LNCAP (cell line): ENCODE measurements at regions not wholly inside any gene's neighbourhood (a gene's known extent, or its start where the extent isn't known, plus 50 kb on each side); places are given as distances from the start of the nearest gene placed in this dataset.

Experiments
- TF ChIP-seq, protein P1 (sequence below): fragments of 450-650 bp; IDR thresholded peaks from 2 replicates; pipeline ENCODE4 v1.5.1; 2017; ENCODE audit warnings: mild to moderate bottlenecking

DNA sequence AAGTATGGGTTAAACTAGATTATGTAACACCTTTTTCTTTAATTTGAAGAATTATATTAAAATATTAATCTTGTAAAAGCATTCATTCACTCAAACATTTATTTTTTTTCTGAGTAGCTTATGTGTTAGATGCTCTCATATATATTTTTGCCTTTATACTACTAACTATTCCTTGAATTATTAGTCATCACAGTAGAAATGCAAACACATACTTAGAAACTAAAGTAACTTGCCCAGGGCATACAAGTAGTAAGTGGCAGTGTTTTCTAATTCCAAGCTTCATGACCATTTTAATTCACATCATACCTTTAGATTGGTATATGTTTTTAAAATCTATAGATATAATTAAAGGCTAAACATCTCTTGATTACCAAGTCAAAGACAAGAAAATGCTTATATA is 1271.0 kb downstream of the BRINP3 start:
- TF ChIP-seq, protein P1, sequence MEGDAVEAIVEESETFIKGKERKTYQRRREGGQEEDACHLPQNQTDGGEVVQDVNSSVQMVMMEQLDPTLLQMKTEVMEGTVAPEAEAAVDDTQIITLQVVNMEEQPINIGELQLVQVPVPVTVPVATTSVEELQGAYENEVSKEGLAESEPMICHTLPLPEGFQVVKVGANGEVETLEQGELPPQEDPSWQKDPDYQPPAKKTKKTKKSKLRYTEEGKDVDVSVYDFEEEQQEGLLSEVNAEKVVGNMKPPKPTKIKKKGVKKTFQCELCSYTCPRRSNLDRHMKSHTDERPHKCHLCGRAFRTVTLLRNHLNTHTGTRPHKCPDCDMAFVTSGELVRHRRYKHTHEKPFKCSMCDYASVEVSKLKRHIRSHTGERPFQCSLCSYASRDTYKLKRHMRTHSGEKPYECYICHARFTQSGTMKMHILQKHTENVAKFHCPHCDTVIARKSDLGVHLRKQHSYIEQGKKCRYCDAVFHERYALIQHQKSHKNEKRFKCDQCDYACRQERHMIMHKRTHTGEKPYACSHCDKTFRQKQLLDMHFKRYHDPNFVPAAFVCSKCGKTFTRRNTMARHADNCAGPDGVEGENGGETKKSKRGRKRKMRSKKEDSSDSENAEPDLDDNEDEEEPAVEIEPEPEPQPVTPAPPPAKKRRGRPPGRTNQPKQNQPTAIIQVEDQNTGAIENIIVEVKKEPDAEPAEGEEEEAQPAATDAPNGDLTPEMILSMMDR: no peak

DNA sequence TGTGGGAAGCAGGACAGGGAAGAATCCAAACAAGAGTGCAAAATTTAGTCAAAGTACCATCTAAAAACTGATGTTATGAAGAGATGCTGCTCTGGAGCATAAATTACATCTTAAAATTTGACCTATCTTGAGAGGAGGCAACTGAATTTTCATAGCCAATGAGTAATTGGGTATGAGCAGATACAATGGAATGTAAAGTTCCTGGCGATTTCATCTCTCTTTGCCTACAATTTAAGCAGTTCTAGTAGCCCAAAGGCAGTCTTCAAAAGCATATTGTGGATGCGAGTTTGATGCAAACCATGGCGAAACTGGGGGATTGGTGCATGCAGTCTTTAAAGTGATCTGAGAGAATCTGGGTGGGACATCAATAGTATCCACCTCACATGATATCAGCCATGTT is 1265.9 kb downstream of the BRINP3 start:
- TF ChIP-seq, protein P1: no peak

DNA sequence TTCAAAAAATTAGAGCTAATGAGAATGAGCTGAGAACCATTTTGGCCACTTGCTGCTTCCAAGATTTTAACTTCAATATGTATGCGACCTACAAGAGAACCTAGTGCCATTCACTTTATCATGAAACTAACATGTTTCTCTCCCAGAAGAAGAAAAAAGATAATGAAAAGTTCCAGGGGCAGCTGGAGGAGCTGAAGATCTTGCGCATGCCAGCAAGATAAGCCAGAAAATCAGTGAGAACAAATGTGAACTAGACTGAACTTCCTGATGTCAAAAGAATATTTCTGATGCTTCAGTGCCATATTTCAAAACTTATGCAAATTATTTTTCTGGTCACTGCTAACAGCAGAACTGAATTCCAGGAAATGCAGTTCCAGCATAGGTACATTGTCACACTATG is 1265.1 kb downstream of the BRINP3 start:
- TF ChIP-seq, protein P1: no peak

DNA sequence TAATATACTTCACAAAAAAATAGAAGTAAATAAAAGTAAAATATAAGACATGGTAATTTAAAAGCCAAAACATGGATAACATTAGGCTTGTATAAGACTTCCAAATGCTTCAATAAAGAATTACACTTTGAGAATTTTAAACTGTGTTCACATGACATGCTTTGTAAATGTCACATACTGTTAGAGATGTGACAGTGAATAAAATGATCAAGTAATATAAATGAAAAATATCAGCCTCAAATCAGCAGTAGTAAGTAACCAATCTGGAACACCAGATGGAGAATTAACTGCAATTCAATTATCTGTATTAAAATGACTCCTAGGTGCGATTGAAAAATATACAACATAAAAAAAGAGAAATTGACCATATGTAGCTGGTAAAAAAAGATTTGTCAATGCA is 1260.8 kb downstream of the BRINP3 start:
- TF ChIP-seq, protein P1: no peak

DNA sequence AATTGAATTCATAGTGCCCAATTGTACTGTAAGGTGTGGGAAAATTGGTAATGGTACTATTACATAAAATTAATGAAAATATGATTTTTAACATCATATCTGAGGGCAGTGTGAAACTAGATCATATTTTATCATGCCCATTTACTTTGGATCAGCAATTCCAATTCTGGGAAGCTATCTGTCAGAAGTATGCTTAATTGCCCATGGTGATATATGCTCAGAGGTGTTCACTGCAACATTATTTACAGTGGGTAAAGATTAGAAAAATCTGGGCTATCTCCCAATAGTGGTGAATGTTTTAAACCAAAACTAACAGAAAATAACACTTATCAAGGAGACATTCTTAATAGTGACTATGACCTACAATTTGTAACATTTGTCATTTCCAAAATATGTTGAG is 1260.0 kb downstream of the BRINP3 start:
- TF ChIP-seq, protein P1: no peak

DNA sequence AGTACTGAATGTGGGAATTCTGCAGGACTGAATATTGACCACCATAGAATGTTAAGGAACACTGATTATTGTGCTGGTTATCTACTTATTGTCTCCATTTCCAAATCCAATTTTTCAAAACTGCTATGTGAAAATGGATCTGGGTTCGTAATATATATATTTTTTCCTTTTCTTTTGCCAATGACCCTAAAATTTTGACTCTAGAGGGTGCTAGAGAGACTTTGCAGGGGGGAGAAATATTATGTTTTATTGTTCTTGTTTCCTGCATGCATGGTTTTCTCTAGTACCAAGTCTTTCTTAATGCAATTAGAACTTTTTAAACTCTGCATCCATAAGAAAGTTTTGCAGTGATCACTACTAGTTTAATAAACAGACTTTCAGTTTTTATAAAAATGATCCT is 1256.9 kb downstream of the BRINP3 start:
- TF ChIP-seq, protein P1: peak; percentile 60

DNA sequence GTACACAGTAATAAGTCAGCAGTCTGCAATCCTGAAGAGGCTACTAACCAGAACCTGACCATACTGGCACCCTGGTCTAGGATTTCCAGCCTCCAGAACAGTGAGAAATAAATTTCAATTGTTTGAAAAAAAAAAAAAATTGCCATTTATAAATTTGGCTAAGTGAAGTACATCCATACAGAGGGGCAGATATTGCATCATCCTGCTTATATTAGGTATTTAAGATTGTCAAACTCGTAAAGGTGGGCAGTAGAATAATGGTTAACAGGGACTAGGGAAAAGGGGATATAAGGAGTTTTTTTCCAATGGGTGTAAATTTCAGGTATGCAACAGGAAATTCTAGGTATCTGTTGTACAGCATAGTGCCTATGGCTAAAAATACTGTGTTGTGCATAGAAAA is 1250.9 kb downstream of the BRINP3 start:
- TF ChIP-seq, protein P1: no peak

DNA sequence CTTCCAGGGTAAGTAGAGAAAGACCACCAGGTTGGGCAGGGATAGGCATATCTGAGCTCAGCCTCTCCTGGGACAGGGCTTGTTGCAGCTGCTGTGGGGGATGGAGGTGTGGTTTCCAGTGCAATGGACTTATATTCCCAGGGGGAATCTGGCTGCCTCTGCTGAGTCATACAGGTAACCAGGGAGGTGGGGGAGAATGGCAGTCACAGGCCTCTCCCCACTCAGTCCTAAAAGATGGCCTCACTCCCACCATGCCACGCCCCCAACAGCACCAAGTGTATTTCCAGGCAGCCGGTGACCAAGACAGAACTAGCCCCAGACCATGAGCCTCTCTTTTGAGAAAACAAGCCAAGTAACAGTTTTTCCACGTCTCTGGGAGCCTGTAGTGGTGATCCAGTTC is 1240.7 kb downstream of the BRINP3 start:
- TF ChIP-seq, protein P1: no peak
